Femur (tissue), 1 donor: ENCODE measurements at regions not wholly inside any gene's neighbourhood (a gene's known extent, or its start where the extent isn't known, plus 50 kb on each side); places are given as distances from the start of the nearest gene placed in this dataset.
A peak's percentile ranks its signal among the peaks of the same experiment; 100 is the strongest.

Experiments used
- DNase-seq: peaks from one replicate; pipeline ENCODE4 v3.0.0-alpha.2; 2017

DNA sequence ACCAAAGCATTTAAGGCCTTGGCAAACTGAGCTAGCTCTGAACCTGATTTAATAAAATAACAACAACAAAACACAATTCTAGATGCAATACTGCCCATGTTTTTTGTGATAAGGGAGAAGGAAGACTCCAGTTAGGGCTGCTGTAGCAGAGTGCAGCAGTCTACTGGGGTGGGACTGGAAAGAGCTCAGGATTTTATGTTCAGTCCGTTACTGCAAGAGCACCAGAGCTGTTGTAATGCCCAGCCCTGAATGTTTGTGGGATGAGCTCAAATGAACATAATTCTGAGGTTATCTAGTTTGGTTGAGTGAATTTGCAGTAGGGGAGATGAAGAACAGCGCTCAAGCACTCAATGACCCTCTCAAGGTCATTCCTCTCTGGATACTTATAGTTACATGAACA lies 743.8 kb downstream of the FAT4 start:
- DNase-seq = no peak

DNA sequence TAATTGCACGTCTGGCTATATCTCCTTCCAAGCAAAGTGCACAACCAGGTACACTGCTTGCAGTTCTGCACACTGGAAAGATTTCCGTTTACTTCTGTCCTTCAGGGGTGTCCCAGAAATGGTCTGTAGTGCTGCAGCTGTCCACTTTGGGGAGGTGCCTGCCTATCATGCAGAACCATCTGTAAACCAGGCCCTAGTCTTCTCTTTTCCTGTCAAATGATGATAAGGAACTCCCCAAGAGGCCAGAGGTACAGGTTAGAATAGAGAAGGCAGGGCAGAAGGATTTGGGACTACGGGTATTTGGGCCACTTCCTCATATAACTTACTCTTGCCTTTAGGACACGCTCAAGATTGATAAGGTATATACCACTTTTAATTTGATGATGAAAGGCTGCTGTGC lies 746.9 kb downstream of the FAT4 start:
- no peak for DNase-seq

DNA sequence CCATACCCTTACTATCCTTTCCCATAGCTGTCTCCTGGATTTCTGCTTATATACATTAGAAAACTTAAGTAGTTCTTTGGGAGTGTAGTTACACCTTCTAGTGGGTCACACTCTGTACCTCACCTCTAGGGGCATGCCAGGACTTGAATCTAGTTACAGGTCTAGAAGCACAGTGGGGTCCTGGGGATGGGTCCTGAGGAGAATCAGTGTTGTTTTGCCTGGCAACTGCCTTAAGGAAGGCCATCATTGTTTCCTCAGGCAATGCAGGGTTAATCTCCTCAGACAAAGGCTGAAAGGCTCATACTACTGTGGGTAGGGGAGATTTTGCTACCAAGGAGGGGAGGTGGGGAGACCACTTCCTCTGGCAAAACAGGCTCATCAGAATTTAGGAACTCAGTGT lies 750.3 kb downstream of the FAT4 start:
- no peak for DNase-seq

GRCh38 chr4:126071346-126072333 lies 756.9 kb downstream of the FAT4 start:
- peak; percentile 50 for DNase-seq

GRCh38 chr4:126081336-126081735 lies 766.6 kb downstream of the FAT4 start:
- no peak for DNase-seq

DNA sequence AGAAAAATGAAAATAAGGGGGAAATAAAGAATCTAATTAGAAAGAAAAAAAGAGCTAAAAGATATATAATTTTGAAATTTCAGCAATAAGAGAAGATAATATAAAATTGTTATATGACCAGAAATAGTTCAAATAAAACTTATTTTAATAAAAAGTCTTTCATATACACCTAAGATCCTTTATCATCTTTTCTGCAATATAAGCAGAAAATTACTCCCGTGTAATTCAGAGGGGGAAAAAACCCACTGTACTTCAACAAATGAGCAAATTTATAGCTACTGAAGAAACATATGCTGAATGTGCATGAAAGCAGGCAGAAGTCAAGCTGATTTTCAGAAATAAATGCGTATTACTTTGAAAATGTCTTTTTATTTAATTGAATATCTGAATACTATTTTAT lies 771.3 kb downstream of the FAT4 start:
- no peak for DNase-seq

DNA sequence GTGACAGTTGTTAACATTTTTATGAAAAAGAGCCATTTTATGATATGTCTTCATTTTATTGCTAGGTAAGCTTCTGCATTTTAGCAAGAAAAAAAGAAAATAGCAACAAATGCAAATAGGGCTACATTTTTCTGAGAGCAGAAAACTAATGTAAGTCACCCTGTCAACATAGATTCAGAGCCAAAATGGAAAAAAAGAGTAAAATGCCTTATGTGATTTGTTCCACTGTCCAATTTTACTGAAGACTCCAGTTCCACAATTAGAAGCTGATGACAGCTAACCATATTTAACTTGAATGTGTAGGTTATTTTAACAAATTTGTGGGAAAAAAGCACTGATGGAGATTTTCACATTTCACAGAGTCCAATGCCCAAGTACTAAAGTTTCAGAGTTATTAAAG lies 772.3 kb downstream of the FAT4 start:
- no peak for DNase-seq

GRCh38 chr4:126097155-126097799 lies 782.5 kb downstream of the FAT4 start:
- DNase-seq = no peak

DNA sequence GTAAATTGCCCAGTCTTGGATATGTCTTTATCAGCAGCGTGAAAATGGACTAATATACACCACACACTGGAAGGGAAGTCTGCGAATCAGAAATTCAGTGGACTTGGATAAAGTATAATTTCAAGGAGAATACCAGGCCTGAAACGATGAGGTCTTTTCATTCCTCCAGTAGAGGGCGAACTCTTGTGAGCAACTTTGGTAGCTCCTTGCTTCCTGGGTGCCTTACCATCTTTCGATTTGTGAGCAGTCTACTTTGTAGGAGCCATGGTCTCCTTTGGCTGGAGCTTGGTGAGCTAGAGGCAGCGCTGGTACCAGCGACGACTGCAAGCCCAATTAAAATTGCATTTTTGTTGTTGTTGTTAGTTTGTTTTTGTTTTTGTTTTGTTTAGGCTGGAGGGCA lies 791.9 kb downstream of the FAT4 start:
- no peak for DNase-seq

DNA sequence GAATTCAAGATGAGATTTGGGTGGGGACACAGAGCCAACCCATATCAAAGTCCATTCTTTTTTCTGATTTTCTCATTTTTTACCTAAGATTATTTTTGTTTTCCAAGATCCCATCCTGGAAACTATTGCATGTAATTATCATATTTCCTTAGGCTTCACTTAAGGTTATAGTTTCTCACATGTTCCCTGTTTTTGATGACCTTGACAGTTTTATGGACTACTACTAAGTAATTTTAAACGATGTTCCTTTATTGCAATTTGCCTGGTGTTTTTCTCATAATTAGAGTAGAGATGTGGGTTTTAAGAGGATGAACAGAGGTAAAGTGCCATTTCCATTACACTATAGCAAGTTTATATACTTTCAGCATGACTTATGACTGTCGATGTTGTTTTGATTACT lies 795.1 kb downstream of the FAT4 start:
- DNase-seq = no peak

- DNase-seq = no peak
Measured at GRCh38 chr4:126113058-126113457, 798.3 kb downstream of the FAT4 start.

GRCh38 chr4:126123611-126124325 lies 809.0 kb downstream of the FAT4 start:
- DNase-seq = no peak

GRCh38 chr4:126124818-126125217 lies 810.1 kb downstream of the FAT4 start:
- DNase-seq = no peak

DNA sequence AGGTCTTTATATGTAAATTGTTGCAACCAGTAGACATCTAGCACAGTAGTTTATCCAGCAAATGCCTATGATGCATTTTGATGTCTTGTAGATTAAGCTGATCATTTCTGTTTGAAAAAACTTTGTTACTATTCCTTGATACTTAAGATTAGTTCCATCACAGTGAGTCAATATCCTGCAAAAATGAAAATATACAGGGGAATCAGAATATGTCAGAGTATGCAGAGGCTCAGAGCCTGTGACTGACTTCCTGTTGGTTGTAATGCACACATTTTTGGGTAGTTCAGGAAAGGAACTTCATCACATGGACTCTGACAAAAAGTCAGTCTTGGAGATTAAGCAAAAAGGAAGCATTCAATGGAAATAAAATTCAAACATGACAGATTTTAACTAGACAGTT lies 815.5 kb downstream of the FAT4 start:
- no peak for DNase-seq

DNA sequence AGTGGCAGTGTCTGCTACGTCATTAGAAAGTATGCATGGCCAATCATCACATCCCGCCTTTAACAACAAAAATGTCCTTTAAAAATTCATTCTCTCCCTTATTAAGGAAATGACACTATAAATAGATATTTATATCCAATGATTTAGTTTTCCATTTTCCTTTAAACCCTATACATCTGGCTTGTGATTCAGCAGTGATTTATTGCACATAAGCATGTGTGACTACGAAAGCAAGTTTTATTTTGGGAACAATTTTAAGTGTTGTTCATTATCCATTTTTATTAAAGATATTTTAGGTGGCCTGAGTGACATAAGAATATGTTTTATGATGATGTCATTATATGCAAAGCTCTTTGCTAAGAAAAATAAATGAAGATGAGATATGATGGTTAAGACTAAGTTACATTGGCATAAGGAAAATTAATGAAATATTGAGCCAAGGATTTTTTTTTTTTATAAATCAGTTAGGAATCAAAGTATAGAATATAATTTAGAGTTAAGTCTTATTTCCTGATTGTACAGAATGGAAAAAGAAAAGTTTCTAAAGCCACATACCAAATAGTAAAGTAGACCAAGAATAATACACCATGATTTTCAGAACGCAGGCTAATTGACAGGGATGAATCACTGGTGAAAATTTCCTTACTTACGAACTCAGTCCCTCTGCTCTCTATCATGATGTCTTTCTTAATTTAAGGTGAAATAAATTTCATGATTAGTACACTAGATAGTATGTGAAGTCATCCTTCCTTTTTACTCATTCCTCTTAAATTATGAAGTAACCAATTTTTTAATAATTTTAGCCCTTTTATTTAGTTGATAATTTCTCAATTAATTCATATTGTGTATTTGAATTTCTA lies 822.4 kb downstream of the FAT4 start:
- DNase-seq = no peak

- no peak for DNase-seq
Measured at GRCh38 chr4:126137782-126138170, 823.0 kb downstream of the FAT4 start.

- DNase-seq = no peak
Measured at GRCh38 chr4:126144543-126145237, 829.9 kb downstream of the FAT4 start.

DNA sequence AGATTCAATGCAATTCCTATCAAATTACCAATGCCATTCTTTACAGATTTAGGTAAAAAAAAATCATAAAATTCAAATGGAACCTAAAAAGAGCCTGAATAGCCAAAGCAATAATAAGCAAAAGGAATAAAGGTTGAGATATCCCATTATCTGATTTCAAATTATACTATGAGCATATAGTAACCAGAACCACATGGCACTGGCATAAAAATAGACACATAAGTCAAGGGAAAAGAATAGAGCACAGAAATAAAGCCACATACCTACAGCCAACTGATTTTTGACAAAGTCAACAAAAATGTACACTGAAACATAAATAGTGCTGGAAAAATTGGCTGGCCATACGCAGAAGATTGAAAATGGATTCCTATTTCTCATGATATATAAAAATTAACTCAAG lies 853.7 kb downstream of the FAT4 start:
- DNase-seq = no peak

- no peak for DNase-seq
Measured at GRCh38 chr4:126172126-126172525, 857.4 kb downstream of the FAT4 start.

- no peak for DNase-seq
Measured at GRCh38 chr4:126174627-126175026, 859.9 kb downstream of the FAT4 start.

DNA sequence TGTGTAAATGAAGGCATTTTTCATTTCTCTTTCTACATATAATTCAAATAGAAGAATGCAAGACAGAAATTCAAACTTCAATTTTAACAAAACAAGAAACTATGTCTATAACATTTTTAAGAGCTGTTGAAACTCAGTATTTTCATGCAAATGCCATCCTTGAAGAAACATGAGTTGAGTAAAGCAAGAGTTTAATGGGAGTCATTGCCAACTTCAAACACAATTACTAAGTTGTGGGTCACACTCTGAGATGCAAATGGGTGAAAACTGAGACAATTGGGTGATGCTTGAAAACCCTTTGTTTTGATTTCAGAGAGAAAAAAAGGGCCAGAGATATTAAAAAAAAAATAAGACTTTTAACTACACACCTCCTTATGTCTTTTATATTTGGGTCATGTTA lies 865.9 kb downstream of the FAT4 start:
- DNase-seq = no peak

GRCh38 chr4:126182336-126182735 lies 867.6 kb downstream of the FAT4 start:
- DNase-seq = no peak
